ENCODE measurements at regions not wholly inside any gene's neighbourhood (a gene's known extent, or its start where the extent isn't known, plus 50 kb on each side); places are given as distances from the start of the nearest gene placed in this dataset.

DNA sequence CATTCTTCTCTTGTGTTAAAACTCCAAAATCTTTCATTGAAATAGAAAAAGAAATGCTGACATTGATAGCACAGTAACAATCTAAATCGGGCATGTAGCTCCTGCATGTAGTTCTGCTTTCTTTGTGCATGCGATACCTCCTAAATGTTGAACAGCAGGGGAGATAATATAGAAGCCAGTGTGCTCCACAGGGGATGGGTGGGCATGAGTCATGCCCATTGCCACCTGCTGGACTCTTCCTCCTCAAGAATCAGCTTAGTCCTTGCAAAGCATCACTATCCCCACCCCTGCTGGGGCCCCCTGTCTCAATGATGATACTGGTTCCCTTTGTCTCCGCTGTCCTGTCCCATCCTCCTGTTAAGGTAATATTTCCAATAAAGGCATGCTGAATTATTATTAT is 203.0 kb downstream of the RWDD3 start:
- Histone ChIP-seq H3K4me3 (ENCODE audit: low read depth, low read length, poor library complexity, severe bottlenecking) (no peak overlapping the region), H4K20me1 (ENCODE audit: insufficient read depth, low read length) (no peaks in the 10 kb centered on the region), H3K79me2 (ENCODE audit: insufficient read depth, low read depth, low read length) (no peaks in the 10 kb centered on the region), H2AFZ (ENCODE audit: low read length) (no peak overlapping the region), H3K4me2 (ENCODE audit: low read length) (no peak overlapping the region), H3K9me2 (ENCODE audit: insufficient read depth, low read length) (no peaks in the 10 kb centered on the region), H3K4me1 (ENCODE audit: insufficient read depth, low read length, poor library complexity, severe bottlenecking) (no peaks in the 10 kb centered on the region), H3K9me3 (ENCODE audit: low read length) (no peaks in the 10 kb centered on the region), H3K36me3 (ENCODE audit: insufficient read depth, low read length) (no peaks in the 10 kb centered on the region), H3K27ac (ENCODE audit: low read depth, low read length, poor library complexity, severe bottlenecking) (no peak overlapping the region)
- BruUV-seq (replicated peaks): no TSS peak
- POLR2A ChIA-PET: interaction anchor here (0.7 kb wide), 1 partner anchor 307 kb away, joined by 3 read pairs; no protein-coding TSS in a partner anchor
- DNase-seq (ENCODE audit: low spot score): no peak
- intact Hi-C loops (cut with micrococcal nuclease; ENCODE audit: unreplicated experiment): no loop called here
- TF ChIP-seq EZH2phosphoT487 (IDR thresholded peaks at IDR 0.05; ENCODE audit: borderline replicate concordance, low read depth, low read length): no peak
- TF ChIP-seq, protein P1, sequence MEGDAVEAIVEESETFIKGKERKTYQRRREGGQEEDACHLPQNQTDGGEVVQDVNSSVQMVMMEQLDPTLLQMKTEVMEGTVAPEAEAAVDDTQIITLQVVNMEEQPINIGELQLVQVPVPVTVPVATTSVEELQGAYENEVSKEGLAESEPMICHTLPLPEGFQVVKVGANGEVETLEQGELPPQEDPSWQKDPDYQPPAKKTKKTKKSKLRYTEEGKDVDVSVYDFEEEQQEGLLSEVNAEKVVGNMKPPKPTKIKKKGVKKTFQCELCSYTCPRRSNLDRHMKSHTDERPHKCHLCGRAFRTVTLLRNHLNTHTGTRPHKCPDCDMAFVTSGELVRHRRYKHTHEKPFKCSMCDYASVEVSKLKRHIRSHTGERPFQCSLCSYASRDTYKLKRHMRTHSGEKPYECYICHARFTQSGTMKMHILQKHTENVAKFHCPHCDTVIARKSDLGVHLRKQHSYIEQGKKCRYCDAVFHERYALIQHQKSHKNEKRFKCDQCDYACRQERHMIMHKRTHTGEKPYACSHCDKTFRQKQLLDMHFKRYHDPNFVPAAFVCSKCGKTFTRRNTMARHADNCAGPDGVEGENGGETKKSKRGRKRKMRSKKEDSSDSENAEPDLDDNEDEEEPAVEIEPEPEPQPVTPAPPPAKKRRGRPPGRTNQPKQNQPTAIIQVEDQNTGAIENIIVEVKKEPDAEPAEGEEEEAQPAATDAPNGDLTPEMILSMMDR (conservative IDR thresholded peaks at IDR 0.05; ENCODE audit: low read length): no peak
- CTCF ChIA-PET (ENCODE audit: unreplicated experiment): no interaction called here

DNA sequence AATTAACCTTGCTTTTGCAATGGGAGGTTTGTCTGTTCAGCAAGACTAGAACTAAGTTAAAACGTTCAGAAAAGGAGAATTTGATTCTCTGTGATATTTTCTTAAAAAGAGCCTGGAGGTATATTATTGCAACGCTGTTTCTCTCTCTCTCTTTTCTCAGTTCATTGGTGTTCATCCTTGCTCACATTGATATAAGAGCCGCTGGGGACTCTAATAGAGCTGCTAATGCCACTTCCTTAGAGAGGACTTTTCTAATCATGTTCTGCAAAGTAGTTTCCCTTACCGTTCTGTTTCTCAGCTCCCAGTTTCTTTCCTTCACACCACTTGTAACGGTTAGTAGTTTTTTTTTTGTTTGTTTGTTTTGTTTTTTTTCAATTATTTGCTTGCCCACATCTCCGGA is 203.8 kb downstream of the RWDD3 start:
- no peaks in the 10 kb centered on the region for H4K20me1 ChIP-seq (ENCODE audit: insufficient read depth, low read length)
- CTCF ChIA-PET (ENCODE audit: unreplicated experiment): no interaction called here
- H3K4me2 ChIP-seq (ENCODE audit: low read length): no peak overlapping the region
- no peak overlapping the region for H2AFZ ChIP-seq (ENCODE audit: low read length)
- H3K9me2 ChIP-seq (ENCODE audit: insufficient read depth, low read length): no peaks in the 10 kb centered on the region
- no TSS peak for BruUV-seq (replicated peaks)
- H3K27ac ChIP-seq (ENCODE audit: low read depth, low read length, poor library complexity, severe bottlenecking): no peak overlapping the region
- POLR2A ChIA-PET: interaction anchor here (0.7 kb wide), 1 partner anchor 307 kb away, joined by 3 read pairs; no protein-coding TSS in a partner anchor
- TF ChIP-seq EZH2phosphoT487 (IDR thresholded peaks at IDR 0.05; ENCODE audit: borderline replicate concordance, low read depth, low read length): no peak
- TF ChIP-seq, protein P1 (conservative IDR thresholded peaks at IDR 0.05; ENCODE audit: low read length): no peak
- no peaks in the 10 kb centered on the region for H3K36me3 ChIP-seq (ENCODE audit: insufficient read depth, low read length)
- no peak for DNase-seq (ENCODE audit: low spot score)
- H3K79me2 ChIP-seq (ENCODE audit: insufficient read depth, low read depth, low read length): no peaks in the 10 kb centered on the region
- H3K4me3 ChIP-seq (ENCODE audit: low read depth, low read length, poor library complexity, severe bottlenecking): no peak overlapping the region
- no peaks in the 10 kb centered on the region for H3K9me3 ChIP-seq (ENCODE audit: low read length)
- intact Hi-C loops (cut with micrococcal nuclease; ENCODE audit: unreplicated experiment): no loop called here
- no peaks in the 10 kb centered on the region for H3K4me1 ChIP-seq (ENCODE audit: insufficient read depth, low read length, poor library complexity, severe bottlenecking)

DNA sequence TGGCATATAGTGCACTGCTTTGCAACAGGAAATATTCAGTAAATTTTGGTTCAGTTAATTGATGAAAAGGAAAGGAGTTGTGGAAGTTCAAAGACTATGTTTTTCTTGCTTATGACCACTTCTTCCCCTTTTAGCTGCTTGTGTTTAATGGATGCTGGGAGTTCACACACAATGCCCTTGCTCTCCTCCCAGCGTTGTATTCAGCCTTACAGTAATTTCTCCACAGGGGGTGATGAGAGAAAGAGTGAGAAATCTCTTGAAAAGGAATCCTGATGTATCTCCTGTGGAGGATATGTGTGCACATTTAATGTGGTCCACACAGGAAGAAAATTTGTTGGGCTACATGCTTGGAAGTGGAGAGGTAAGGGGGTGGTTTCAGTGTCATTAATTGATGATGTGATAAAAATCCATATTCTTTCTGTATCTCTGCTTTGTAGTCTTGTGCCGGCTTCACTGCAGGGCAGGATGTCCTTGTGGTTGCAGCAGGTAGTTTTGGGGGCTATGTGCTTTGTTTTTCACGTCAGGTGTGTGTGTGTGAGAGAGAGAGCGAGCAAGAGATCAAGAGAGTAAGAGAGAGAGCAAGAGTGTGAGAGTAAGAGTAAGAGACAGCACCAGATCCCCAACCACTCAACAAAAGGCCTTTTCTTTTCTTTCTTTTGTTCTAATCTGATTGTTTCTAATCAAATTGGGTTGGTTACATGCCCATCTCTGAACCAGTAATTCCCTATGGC is 204.4 kb downstream of the RWDD3 start:
- H3K9me3 ChIP-seq (ENCODE audit: low read length): no peaks in the 10 kb centered on the region
- H3K79me2 ChIP-seq (ENCODE audit: insufficient read depth, low read depth, low read length): no peaks in the 10 kb centered on the region
- DNase-seq (ENCODE audit: low spot score): no peak
- BruUV-seq (replicated peaks): no TSS peak
- H3K27ac ChIP-seq (ENCODE audit: low read depth, low read length, poor library complexity, severe bottlenecking): no peak overlapping the region
- intact Hi-C loops (cut with micrococcal nuclease; ENCODE audit: unreplicated experiment): no loop called here
- H3K36me3 ChIP-seq (ENCODE audit: insufficient read depth, low read length): no peaks in the 10 kb centered on the region
- no peak for TF ChIP-seq EZH2phosphoT487 (IDR thresholded peaks at IDR 0.05; ENCODE audit: borderline replicate concordance, low read depth, low read length)
- TF ChIP-seq, protein P1 (conservative IDR thresholded peaks at IDR 0.05; ENCODE audit: low read length): no peak
- no peak overlapping the region for H2AFZ ChIP-seq (ENCODE audit: low read length)
- H3K4me3 ChIP-seq (ENCODE audit: low read depth, low read length, poor library complexity, severe bottlenecking): no peak overlapping the region
- H3K4me1 ChIP-seq (ENCODE audit: insufficient read depth, low read length, poor library complexity, severe bottlenecking): no peaks in the 10 kb centered on the region
- ChIA-PET CTCF (ENCODE audit: unreplicated experiment) (no interaction called here), POLR2A (no interaction called here)
- no peaks in the 10 kb centered on the region for H4K20me1 ChIP-seq (ENCODE audit: insufficient read depth, low read length)
- no peaks in the 10 kb centered on the region for H3K9me2 ChIP-seq (ENCODE audit: insufficient read depth, low read length)
- no peak overlapping the region for H3K4me2 ChIP-seq (ENCODE audit: low read length)

Measured in OCI-LY7 (cell line).